HG03565 (cell line): ENCODE measurements at regions not wholly inside any gene's neighbourhood (a gene's known extent, or its start where the extent isn't known, plus 50 kb on each side); places are given as distances from the start of the nearest gene placed in this dataset.
"Not testable (repeated sequence)": the region's sequence is repeated elsewhere in the genome, so short reads cannot be mapped to it uniquely, and the experiment has no call there.

Source experiments
- ATAC-seq: cut with Tn5 transposase; IDR thresholded peaks from one replicate; pipeline ENCODE4 v1.9.1; 2021; ENCODE audit warnings: mild to moderate bottlenecking, moderate library complexity; ENCODE audit not compliant: unreplicated experiment

- ATAC-seq = no peak
Observed at GRCh38 chr3:6062261-6063187, 798.4 kb upstream of the GRM7 start.

DNA sequence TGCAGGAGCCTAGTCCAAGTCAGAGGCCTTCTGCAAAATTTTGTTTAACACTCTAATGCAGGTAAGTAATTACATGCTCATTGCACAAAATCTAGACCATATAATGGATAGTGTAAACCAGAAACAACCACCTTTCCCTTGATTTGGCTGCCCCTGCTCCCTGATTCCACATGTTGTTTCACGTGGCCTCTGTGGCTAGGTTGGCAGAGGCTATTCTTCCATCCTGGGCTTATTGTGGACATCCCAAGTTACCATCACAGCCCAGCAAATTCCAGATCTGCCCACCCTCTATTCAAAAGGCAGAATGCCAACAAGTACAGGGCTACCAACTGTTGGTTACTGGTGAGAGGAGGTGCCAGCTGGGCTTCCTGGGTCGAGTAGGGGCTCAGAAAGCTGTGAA lies 794.5 kb upstream of the GRM7 start:
- ATAC-seq = no peak

- not testable (repeated sequence) for ATAC-seq
Observed at GRCh38 chr3:6066868-6067578, 793.9 kb upstream of the GRM7 start.

GRCh38 chr3:6074952-6075351 lies 786.0 kb upstream of the GRM7 start:
- ATAC-seq = no peak

DNA sequence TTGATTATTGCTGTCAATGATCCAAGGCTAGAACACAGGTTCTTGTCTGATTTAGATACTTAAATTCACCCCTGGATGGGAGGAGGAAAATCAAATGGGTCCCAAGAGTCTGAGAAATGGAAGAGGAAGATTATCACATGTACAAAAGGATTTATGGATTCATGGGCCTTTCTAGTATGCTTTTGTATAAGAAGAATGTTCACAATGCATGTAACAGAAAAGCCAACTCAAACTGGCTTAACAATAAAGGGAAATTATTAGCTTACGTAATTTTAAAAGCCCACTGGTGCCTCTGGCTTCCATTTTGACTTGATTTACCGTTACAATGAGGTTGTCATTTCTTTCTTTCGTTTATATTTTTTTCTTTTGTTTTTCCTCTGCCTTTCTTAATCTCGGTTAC lies 782.5 kb upstream of the GRM7 start:
- no peak for ATAC-seq

GRCh38 chr3:6079011-6079410 lies 781.9 kb upstream of the GRM7 start:
- no peak for ATAC-seq

GRCh38 chr3:6079561-6080179 lies 781.2 kb upstream of the GRM7 start:
- no peak for ATAC-seq

- ATAC-seq = no peak
Observed at GRCh38 chr3:6088433-6088832, 772.5 kb upstream of the GRM7 start.

GRCh38 chr3:6089780-6090179 lies 771.1 kb upstream of the GRM7 start:
- ATAC-seq = no peak

DNA sequence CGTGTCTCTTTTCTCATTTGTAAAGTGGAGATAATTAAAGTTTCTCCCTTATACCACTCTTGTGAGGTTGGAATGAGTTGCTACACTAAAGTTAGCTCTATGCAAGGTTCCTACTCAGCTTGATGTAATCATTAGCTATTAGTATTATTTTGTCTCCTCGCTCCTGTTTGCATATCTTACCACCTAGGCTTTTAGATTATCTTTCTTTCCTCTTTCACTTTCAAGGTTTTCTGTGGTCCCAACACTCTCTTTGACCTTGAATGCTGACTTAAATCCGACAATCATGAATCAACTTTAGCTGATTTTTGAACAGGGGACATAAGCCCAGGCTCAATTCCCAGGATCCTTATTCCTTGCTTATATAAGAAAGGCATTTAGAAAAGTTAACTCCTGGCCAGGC lies 769.7 kb upstream of the GRM7 start:
- ATAC-seq = no peak

- ATAC-seq = no peak
Observed at GRCh38 chr3:6095006-6095405, 765.9 kb upstream of the GRM7 start.

DNA sequence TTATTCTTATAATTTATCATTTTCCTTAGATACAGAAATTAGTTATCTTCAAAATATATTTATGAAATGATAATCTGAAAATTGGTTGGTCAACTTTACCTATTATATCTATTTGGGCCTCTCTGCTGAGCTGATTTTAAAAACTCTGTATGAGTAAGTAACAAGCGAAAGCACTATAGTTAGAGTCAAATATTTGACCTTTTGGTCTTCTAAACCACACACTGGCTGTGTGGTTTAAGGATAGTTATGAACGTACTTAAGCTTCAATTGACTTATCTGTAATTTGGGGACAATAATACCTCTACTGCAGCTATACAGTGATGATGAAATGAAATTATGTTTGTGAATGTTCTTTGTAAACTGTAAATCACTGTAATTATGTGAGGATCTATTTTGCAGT lies 763.9 kb upstream of the GRM7 start:
- ATAC-seq = no peak

- no peak for ATAC-seq
Observed at GRCh38 chr3:6097556-6097955, 763.4 kb upstream of the GRM7 start.

DNA sequence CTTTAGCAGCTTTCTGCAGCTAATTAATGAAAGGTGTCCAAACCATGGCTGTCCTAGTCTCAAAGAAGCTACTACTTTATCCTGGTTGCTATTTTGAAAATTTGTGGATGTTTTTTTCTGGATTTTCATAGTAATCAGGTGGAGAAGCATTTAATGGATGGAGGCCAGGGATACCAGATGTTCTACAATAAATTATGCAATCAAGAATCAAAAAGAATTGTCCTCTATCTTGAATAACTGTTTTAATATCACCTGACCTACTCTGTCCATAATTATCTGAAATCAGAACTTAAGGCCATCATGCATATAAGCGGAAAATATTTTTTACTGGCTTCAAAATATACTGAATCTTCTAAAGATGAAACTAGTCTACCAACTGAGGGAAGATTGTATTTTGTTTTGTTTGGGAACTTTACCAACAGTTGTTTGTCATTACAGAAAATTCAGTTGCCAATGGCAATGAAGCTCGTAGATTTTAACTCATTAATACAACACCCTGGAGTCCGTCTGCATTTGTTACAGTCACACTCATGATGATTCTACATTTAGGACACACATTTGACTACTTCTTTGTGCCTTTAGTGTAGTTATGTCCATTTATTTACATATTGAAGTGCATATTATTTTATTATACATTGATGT lies 762.3 kb upstream of the GRM7 start:
- ATAC-seq = no peak

- no peak for ATAC-seq
Observed at GRCh38 chr3:6099458-6100075, 761.3 kb upstream of the GRM7 start.

GRCh38 chr3:6105187-6105586 lies 755.7 kb upstream of the GRM7 start:
- no peak for ATAC-seq

- no peak for ATAC-seq
Observed at GRCh38 chr3:6108957-6109356, 752.0 kb upstream of the GRM7 start.

DNA sequence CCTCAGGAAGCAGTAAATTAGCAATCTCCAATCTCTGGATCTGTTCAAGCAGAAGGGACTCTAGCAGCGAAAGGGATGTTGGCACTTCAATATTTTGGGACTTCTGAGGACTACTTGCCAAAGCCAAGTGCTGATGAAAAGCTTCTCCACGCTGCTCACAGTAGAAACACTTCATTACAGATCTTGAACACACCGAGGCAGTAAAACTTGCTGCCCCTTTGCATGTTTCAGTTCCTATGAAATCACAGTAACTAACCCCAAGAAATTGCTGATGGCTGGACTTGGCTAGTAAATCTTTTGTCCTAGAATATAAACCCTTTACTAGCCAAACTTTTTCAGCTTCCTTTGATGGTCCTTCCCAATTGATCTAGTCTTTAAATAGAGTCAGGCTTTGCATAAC lies 750.5 kb upstream of the GRM7 start:
- ATAC-seq = no peak

GRCh38 chr3:6112546-6112945 lies 748.4 kb upstream of the GRM7 start:
- ATAC-seq = no peak

DNA sequence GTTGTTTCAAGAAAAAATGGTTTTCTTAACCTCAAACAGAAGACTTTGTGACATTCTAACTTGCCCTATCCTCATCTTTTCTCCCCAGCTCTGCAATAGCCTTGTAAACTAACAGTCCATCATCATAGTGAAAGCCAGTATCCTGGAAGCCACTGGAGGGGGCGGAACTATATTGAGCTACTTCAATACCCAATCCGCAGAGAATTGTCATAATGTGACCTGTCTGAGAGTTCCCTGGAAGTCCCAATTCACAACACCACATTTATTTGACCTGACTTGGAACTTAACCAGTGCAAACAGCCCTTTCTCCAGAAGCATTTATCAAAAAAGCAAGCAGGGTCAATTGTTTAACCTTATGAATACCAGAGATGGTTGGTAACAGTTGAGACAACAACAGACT lies 747.6 kb upstream of the GRM7 start:
- no peak for ATAC-seq

DNA sequence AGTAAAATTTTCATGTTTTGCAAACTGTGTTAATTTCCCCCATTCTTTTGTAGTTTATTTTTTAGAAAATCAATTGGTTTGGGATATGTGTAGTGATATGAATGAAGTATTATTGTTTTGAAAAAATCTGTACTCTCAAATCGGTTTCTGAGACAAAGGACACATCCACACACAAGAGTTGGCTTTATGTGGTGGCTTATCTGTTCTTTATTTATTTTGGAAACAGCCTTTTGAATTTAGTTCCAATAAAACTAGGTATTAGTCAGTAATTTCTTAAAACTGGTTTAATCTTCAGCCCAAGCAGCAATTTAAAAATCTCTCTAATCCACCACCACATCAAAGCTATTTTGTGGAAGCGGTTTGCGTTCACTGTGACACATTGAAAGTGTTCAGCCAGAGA lies 741.5 kb upstream of the GRM7 start:
- ATAC-seq = no peak
